HepG2 (cell line): ENCODE measurements at regions not wholly inside any gene's neighbourhood (a gene's known extent, or its start where the extent isn't known, plus 50 kb on each side); places are given as distances from the start of the nearest gene placed in this dataset.

Source experiments
- ATAC-seq: fragments of 200-7000 bp; cut with Tn5 transposase; 3 replicates; pipeline ENCODE4 v1.9.1; 2020; ENCODE audit warnings: mild to moderate bottlenecking, moderate library complexity
- BruUV-seq: library from RNA; stranded (reverse); fragments of 400-500 nt; replicated peaks from 2 replicates; lab custom pipeline; 2021; lab: Mats Ljungman, UMichigan
- CTCF ChIA-PET: fragments of 300-600 bp; formaldehyde crosslinking; extraction: SDS; loops from one replicate; lab custom pipeline; 2021; ENCODE audit warnings: low total read pairs, inconsistent platforms, low intra/inter-chr PET ratio; lab: Yijun Ruan, JAX
- POLR2A ChIA-PET: fragments of 350-600 bp; sonication (Branson Sonifier 250); formaldehyde crosslinking; loops from one replicate; lab custom pipeline; 2020; ENCODE audit warnings: antibody characterized with exemption, inconsistent platforms; lab: Yijun Ruan, JAX
- DNase-seq: peaks from one replicate; pipeline ENCODE4 v3.0.0-alpha.2; 2015; ENCODE audit warnings: low spot score
- FAIRE-seq: peaks from 3 replicates; lab custom pipeline; 2011; peaks lifted over from hg19 to GRCh38; lab: Jason Lieb, UNC
- H2AFZ ChIP-seq: one replicate; pipeline ENCODE4 v1.6.1; 2011; ENCODE audit warnings: low read length, inconsistent platforms
- H3K27ac ChIP-seq: fragments of 300-600 bp; 3 replicates; pipeline ENCODE4 v1.8.0; 2011; ENCODE audit warnings: mixed run types, mild to moderate bottlenecking, mixed read lengths, low read length, inconsistent platforms; ENCODE audit not compliant: insufficient read depth; ENCODE audit errors: extremely low read length
- H3K27me3 ChIP-seq, 2 experiments: fragments of 200-600 bp in 1 of 2; 2 replicates in 1 of 2; 3 replicates in 1 of 2; pipeline versions ENCODE4 v1.6.0 to v1.8.0; 2011; ENCODE audit warnings: low read length in 2 of 2, mild to moderate bottlenecking in 2 of 2, moderate library complexity in 2 of 2, inconsistent platforms in 1 of 2; ENCODE audit not compliant: insufficient read depth in 2 of 2, control insufficient read depth in 1 of 2
- H3K36me3 ChIP-seq, 2 experiments: fragments of 200-600 bp in 1 of 2; replicated peaks in 1 of 2; 2 replicates in 1 of 2; 3 replicates in 1 of 2; pipeline versions ENCODE4 v1.5.1 to v1.8.0; 2011; ENCODE audit warnings: low read length in 2 of 2, inconsistent platforms in 1 of 2; ENCODE audit not compliant: insufficient read depth in 2 of 2, control insufficient read depth in 1 of 2
- H3K4me1 ChIP-seq: 2 replicates; pipeline ENCODE4 v1.5.1; 2012; ENCODE audit warnings: low read length, inconsistent platforms; ENCODE audit not compliant: insufficient read depth
- H3K4me2 ChIP-seq: 2 replicates; pipeline ENCODE4 v1.6.0; 2011; ENCODE audit warnings: low read depth, low read length, inconsistent platforms
- H3K4me3 ChIP-seq, 3 experiments: fragments of 200-600 bp in 1 of 3; sonication (generic), shearing (Covaris generic) in 1 of 3; replicated peaks in 1 of 3; 2 replicates each; pipeline ENCODE4 v1.5.1; 2011 to 2016; ENCODE audit warnings: low read length in 3 of 3, inconsistent platforms in 2 of 3, low read depth in 2 of 3, mild to moderate bottlenecking in 2 of 3, control low read depth in 1 of 3, mixed read lengths in 1 of 3; ENCODE audit not compliant: insufficient read depth in 1 of 3
- H3K79me2 ChIP-seq: one replicate; pipeline ENCODE4 v1.6.1; 2011; ENCODE audit warnings: low read length, inconsistent platforms; ENCODE audit not compliant: insufficient read depth
- H3K9ac ChIP-seq: 2 replicates; pipeline ENCODE4 v1.6.0; 2011; ENCODE audit warnings: mild to moderate bottlenecking, low read depth, low read length, inconsistent platforms; ENCODE audit not compliant: insufficient read depth
- H3K9me3 ChIP-seq: 2 replicates; pipeline ENCODE4 v1.5.1; 2012; ENCODE audit warnings: mild to moderate bottlenecking, low read length
- H4K20me1 ChIP-seq: 2 replicates; pipeline ENCODE4 v1.6.0; 2011; ENCODE audit warnings: inconsistent platforms, mild to moderate bottlenecking, low read length, moderate library complexity; ENCODE audit not compliant: insufficient read depth
- ETV6 ChIP-seq: sonication (generic); formaldehyde crosslinking; conservative IDR thresholded peaks from 2 replicates; pipeline ENCODE4 v1.4.0; 2020; ENCODE audit warnings: missing genetic modification reagents
- ISX ChIP-seq: sonication (generic); formaldehyde crosslinking; conservative IDR thresholded peaks from 2 replicates; pipeline ENCODE4 v1.5.0; 2020; ENCODE audit warnings: missing genetic modification reagents
- KAT2B ChIP-seq: fragments of 150-350 bp; IDR thresholded peaks from 2 replicates; pipeline ENCODE4 v1.6.1; 2014; ENCODE audit warnings: low read depth, low read length, borderline replicate concordance
- PAF1 ChIP-seq: IDR thresholded peaks from 2 replicates; pipeline ENCODE4 v1.6.1; 2016; ENCODE audit warnings: missing genetic modification reagents, missing compliant biosample characterization
- ZNF142 ChIP-seq: sonication (generic); formaldehyde crosslinking; IDR thresholded peaks from 2 replicates; pipeline ENCODE4 v1.4.0; 2020; ENCODE audit warnings: missing genetic modification reagents
- ZNF3 ChIP-seq: IDR thresholded peaks from 2 replicates; pipeline ENCODE4 v1.7.0; 2017; ENCODE audit warnings: inconsistent platforms
- ZNF569 ChIP-seq: sonication (generic); formaldehyde crosslinking; IDR thresholded peaks from 2 replicates; pipeline ENCODE4 v1.5.0; 2020; ENCODE audit warnings: mild to moderate bottlenecking, missing genetic modification reagents, moderate library complexity, borderline replicate concordance
- ZNF674 ChIP-seq: sonication (generic); formaldehyde crosslinking; IDR thresholded peaks from 2 replicates; pipeline ENCODE4 v1.5.0; 2020; ENCODE audit warnings: low read depth, mild to moderate bottlenecking, missing genetic modification reagents
- ZNF800 ChIP-seq: sonication (generic); formaldehyde crosslinking; IDR thresholded peaks from 2 replicates; pipeline ENCODE4 v1.4.0; 2020; ENCODE audit warnings: missing genetic modification reagents
- WGBS: methylation state at CpG from one replicate; pipeline ENCODE4 v1.1.6; 2017; ENCODE audit warnings: low lambda C conversion rate; 5-methylcytosine and 5-hydroxymethylcytosine counted together
- in situ Hi-C: cut with HindIII; loops from 2 replicates; pipeline ENCODE4 v1.10.0; 2017; ENCODE audit warnings: low pct_unique_long_range_greater_than_20kb; ENCODE audit not compliant: extremely low pct_ligation_motif_present
- intact Hi-C: fragments of 100-400 bp; cut with micrococcal nuclease; formaldehyde crosslinking; loops from one replicate; pipeline ENCODE4 v1.10.0; 2022; ENCODE audit not compliant: unreplicated experiment

- TF ChIP-seq PAF1 (CRISPR knock-in tag) = no peak
- no peak for TF ChIP-seq ZNF569 (CRISPR knock-in tag)
- TF ChIP-seq ETV6 (CRISPR knock-in tag) = no peak
- TF ChIP-seq ZNF674 (CRISPR knock-in tag) = no peak
- TF ChIP-seq KAT2B = no peak
Observed at GRCh38 chr9:117875886-117876285, 171.7 kb downstream of the TLR4 start (continued).

- Histone ChIP-seq H4K20me1 (no peaks in the 10 kb centered on the region), H3K4me2 (no peak overlapping the region), H3K27me3 (no peaks in the 10 kb centered on the region), H3K36me3 (no peaks in the 10 kb centered on the region), H3K9ac (no peak overlapping the region)
- no peak for ATAC-seq
- 53% methylated on average over 4 of the region's 4 CpGs for WGBS
- intact Hi-C loops = no loop called here
- TF ChIP-seq ZNF800 (CRISPR knock-in tag) = no peak
- no peak for TF ChIP-seq ZNF142
- no peak for TF ChIP-seq ZNF3 (CRISPR knock-in tag)
- TF ChIP-seq ISX (CRISPR knock-in tag) = no peak
- TF ChIP-seq, all 625 proteins: peak for 0
- FAIRE-seq (no peak), DNase-seq (no peak)
- H3K4me1 ChIP-seq = no peaks in the 10 kb centered on the region
- no peaks in the 10 kb centered on the region for H3K79me2 ChIP-seq
- in situ Hi-C loops = no loop called here
- peaks cover 24% of the 10 kb centered on the region for H3K9me3 ChIP-seq
- H2AFZ ChIP-seq = no peak overlapping the region
- ChIA-PET POLR2A (no interaction called here), CTCF (no interaction called here)
- BruUV-seq = no TSS peak
- no peak overlapping the region for H3K4me3 ChIP-seq
- H3K27ac ChIP-seq = no peak overlapping the region
Observed at GRCh38 chr9:117882171-117882570, 178.0 kb downstream of the TLR4 start.
